Thymus (tissue), 11 donors: ENCODE measurements at regions not wholly inside any gene's neighbourhood (a gene's known extent, or its start where the extent isn't known, plus 50 kb on each side); places are given as distances from the start of the nearest gene placed in this dataset.

Experiments
- DNase-seq, 9 donors: peaks; one replicate each; pipeline ENCODE4 v3.0.0-alpha.2; 2013; ENCODE audit warnings: low spot score in 9 of 9, low read depth in 6 of 9, missing footprints in 1 of 9
- H3K27ac ChIP-seq, 2 donors: one replicate each; pipeline ENCODE4 v1.5.1; 2013; ENCODE audit warnings: control low read depth in 1 of 2, low read depth in 1 of 2, low read length in 1 of 2, mild to moderate bottlenecking in 1 of 2, moderate library complexity in 1 of 2
- H3K27me3 ChIP-seq, 2 donors: one replicate each; pipeline ENCODE4 v1.5.1; 2013; ENCODE audit warnings: low read length in 1 of 2; ENCODE audit not compliant: control insufficient read depth in 2 of 2, insufficient read depth in 1 of 2
- H3K36me3 ChIP-seq, 2 donors: one replicate each; pipeline ENCODE4 v1.5.1; 2013; ENCODE audit warnings: low read length in 1 of 2, mild to moderate bottlenecking in 1 of 2, moderate library complexity in 1 of 2; ENCODE audit not compliant: control insufficient read depth in 2 of 2, insufficient read depth in 2 of 2
- H3K4me1 ChIP-seq, 2 donors: one replicate each; pipeline ENCODE4 v1.5.1; 2013; ENCODE audit warnings: low read length in 2 of 2; ENCODE audit not compliant: control insufficient read depth in 2 of 2, insufficient read depth in 2 of 2
- H3K4me3 ChIP-seq, 2 donors: one replicate each; pipeline ENCODE4 v1.5.1; 2013; ENCODE audit warnings: low read length in 2 of 2, control low read depth in 1 of 2, mild to moderate bottlenecking in 1 of 2
- H3K9me3 ChIP-seq, 2 donors: one replicate each; pipeline ENCODE4 v1.5.1; 2013; ENCODE audit warnings: low read length in 1 of 2, mild to moderate bottlenecking in 1 of 2; ENCODE audit not compliant: control insufficient read depth in 2 of 2, insufficient read depth in 1 of 2
- WGBS: extraction: QIAGEN DNeasy Blood & Tissue Kit; methylation state at CpG from one replicate; pipeline ENCODE4 v1.1.7; 2013; 5-methylcytosine and 5-hydroxymethylcytosine counted together
- donor health status: healthy.

- H3K4me3 ChIP-seq = no peak overlapping the region
- 97% methylated on average over 11 of the region's 11 CpGs for WGBS
- no peak overlapping the region for H3K27ac ChIP-seq
- H3K27me3 ChIP-seq = no peaks in the 10 kb centered on the region
- DNase-seq = no peak
- peaks cover 0 to 9% of the 10 kb centered on the region in 2 donors for H3K9me3 ChIP-seq
- H3K36me3 ChIP-seq = no peaks in the 10 kb centered on the region
- H3K4me1 ChIP-seq = peaks cover 0 to 6% of the 10 kb centered on the region in 2 donors
These were observed 85.8 kb upstream of the CUX1 start for GRCh38 chr7:101731502-101732084.

DNA sequence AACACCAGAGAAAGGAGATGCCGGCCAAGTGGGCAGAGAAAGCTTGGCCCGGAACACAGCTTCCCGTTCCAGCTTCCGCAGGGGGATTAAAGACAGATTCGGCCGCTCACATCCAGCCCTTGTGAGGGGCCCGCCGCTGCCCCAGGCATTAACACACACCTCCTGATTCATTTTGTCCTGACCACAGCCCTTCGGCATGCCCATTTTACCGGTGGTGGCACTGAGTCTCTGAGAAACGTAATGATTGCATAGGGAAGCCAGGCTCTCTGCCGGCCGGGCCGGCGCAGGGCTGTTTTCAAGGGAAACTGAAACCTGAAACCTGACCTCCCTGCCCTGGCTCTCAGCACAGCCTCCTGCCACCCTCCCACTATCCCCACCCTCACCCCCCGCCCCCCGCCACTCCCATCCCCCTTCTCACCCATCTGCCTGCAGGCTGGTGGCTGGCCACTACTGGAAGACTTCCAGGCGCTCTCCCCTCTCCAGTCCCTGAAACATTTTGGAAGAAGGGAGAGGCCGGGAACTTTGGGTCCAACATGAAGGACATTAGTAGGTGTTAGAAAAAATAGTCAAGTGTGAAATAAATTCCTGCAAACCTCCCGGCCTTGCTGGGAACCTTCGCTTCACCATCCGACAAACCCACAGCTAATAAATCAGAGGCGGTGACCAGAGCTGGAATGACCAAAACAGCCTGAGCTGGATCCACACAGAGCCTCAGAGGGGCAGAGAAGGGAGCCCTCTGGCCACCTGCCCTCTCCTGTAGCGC is 83.5 kb upstream of the CUX1 start:
- H3K9me3 ChIP-seq = peaks cover 0 to 9% of the 10 kb centered on the region in 2 donors
- H3K4me3 ChIP-seq = no peak overlapping the region
- no peak overlapping the region for H3K27ac ChIP-seq
- WGBS = 56% methylated on average over 24 of the region's 24 CpGs
- peaks cover 0 to 10% of the 10 kb centered on the region in 2 donors for H3K4me1 ChIP-seq
- no peak for DNase-seq
- H3K27me3 ChIP-seq = no peaks in the 10 kb centered on the region
- H3K36me3 ChIP-seq = no peaks in the 10 kb centered on the region

- H3K4me1 ChIP-seq = peaks cover 15 to 32% of the 10 kb centered on the region in 2 donors
- H3K27ac ChIP-seq = no peak overlapping the region
- no peaks in the 10 kb centered on the region for H3K27me3 ChIP-seq
- H3K36me3 ChIP-seq = no peaks in the 10 kb centered on the region
- 94% methylated on average over 3 of the region's 3 CpGs for WGBS
- DNase-seq = no peak
- no peak overlapping the region for H3K4me3 ChIP-seq
- peaks cover 0 to 9% of the 10 kb centered on the region in 2 donors for H3K9me3 ChIP-seq
These were observed 81.3 kb upstream of the CUX1 start for GRCh38 chr7:101736084-101736483.

- Histone ChIP-seq H3K9me3 (peaks cover 0 to 10% of the 10 kb centered on the region in 2 donors), H3K4me1 (peaks cover 38 to 56% of the 10 kb centered on the region in 2 donors), H3K36me3 (no peaks in the 10 kb centered on the region), H3K4me3 (no peak overlapping the region), H3K27ac (peak overlapping the region; percentile 65 to 96), H3K27me3 (no peaks in the 10 kb centered on the region)
- DNase-seq = peak in 1 of 9 donors; percentile 67
- WGBS = 84% methylated on average over 5 of the region's 5 CpGs
These were observed 77.5 kb upstream of the CUX1 start for GRCh38 chr7:101739775-101740398.

- DNase-seq = peak in 8 of 9 donors; percentile 57 to 92 (median 72)
- peaks cover 38 to 69% of the 10 kb centered on the region in 2 donors for H3K4me1 ChIP-seq
- WGBS = 23% methylated on average over 9 of the region's 9 CpGs
- peak overlapping the region; percentile 96 to 98 for H3K27ac ChIP-seq
- H3K4me3 ChIP-seq = peak overlapping the region; percentile 25 to 46
- peaks cover 0 to 7% of the 10 kb centered on the region in 2 donors for H3K9me3 ChIP-seq
- H3K36me3 ChIP-seq = no peaks in the 10 kb centered on the region
- H3K27me3 ChIP-seq = no peaks in the 10 kb centered on the region
These were observed 76.3 kb upstream of the CUX1 start for GRCh38 chr7:101740981-101741725.

DNA sequence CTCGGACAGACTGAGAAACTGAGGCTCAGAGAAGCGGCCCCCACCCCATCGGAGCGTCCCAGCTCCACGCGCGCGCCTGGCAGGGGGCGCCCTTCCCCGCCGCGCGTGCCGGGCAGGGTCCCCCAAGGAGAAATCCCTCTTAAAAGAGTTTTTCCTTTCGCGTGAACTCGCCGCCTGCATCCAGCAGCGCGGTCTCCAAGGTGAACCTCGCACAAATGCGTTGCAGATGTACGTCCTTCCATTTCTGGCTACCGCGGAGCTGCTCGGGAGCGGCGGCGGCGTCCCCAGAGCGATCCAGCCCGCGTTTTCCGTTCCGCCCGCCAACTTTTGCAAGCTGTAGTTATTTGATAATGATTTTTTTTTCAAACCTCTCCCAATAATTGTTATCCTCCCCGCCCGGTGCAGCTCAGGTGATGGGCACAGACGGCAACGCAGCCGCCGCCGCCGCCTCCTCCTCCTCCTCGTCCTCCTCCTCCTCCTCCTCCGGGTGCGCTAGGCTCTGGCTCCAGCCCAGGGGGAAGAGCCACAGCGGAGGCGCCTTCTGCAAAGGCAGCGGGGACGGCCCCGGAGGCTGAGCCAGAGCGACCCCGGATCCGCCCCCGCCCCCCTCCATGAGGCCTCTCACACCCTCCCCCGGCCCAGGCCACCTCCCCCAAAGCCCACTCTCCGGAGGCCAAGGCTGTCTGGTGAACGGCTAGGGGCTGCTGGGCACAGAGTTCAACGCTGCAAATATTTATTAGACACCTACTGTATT is 74.0 kb upstream of the CUX1 start:
- DNase-seq = peak in 8 of 9 donors; percentile 58 to 91 (median 78)
- Histone ChIP-seq H3K27me3 (no peaks in the 10 kb centered on the region), H3K36me3 (no peaks in the 10 kb centered on the region), H3K4me3 (peak overlapping the region; percentile 72 to 79), H3K27ac (peak overlapping the region; percentile 81 to 86), H3K9me3 (peaks cover 0 to 6% of the 10 kb centered on the region in 2 donors), H3K4me1 (peaks cover 38 to 84% of the 10 kb centered on the region in 2 donors)
- WGBS = under 1% methylated on average over 60 of the region's 60 CpGs

DNA sequence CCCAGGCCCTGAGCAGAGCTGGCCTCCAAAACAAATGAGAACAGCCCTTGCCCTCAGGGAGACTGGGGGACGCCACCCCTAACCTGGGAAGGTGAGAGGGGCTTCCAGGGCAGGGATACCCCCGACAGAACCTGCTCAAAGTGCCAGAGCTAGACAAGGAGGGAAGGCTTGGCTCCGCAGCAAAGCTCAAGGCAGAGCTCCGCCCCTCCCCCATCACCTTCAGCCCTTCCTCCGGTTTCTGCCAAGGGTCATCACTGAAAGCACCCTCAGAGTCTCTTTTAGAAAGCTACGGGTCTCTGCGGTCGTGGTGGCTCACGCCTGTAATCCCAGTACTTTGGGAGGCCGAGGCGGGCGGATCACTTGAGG is 73.4 kb upstream of the CUX1 start:
- Histone ChIP-seq H3K36me3 (no peaks in the 10 kb centered on the region), H3K9me3 (peaks cover 0 to 6% of the 10 kb centered on the region in 2 donors), H3K4me1 (peaks cover 38 to 82% of the 10 kb centered on the region in 2 donors), H3K4me3 (peak overlapping the region; percentile 72 to 79), H3K27ac (peak overlapping the region in 1 of 2 donors; percentile 86), H3K27me3 (no peaks in the 10 kb centered on the region)
- 57% methylated on average over 12 of the region's 12 CpGs for WGBS
- peak in 5 of 9 donors; percentile 39 to 78 (median 65) for DNase-seq

GRCh38 chr7:101744588-101744987 is 72.8 kb upstream of the CUX1 start:
- Histone ChIP-seq H3K4me3 (no peak overlapping the region), H3K4me1 (peaks cover 35 to 76% of the 10 kb centered on the region in 2 donors), H3K27me3 (no peaks in the 10 kb centered on the region), H3K9me3 (peaks cover 0 to 6% of the 10 kb centered on the region in 2 donors), H3K27ac (peak overlapping the region; percentile 47 to 86), H3K36me3 (no peaks in the 10 kb centered on the region)
- 47% methylated on average over 5 of the region's 5 CpGs for WGBS
- DNase-seq = peak in 2 of 9 donors; percentile 29 to 70
